Adrenal gland (tissue), 9 donors: ENCODE measurements at regions not wholly inside any gene's neighbourhood (a gene's known extent, or its start where the extent isn't known, plus 50 kb on each side); places are given as distances from the start of the nearest gene placed in this dataset.

Source experiments
- DNase-seq, 7 donors: peaks; one replicate each; pipeline ENCODE4 v3.0.0-alpha.2; 2019 to 2020
- H3K27ac ChIP-seq, 5 donors: fragments of 200-600 bp; sonication (generic) in 4 of 5; 1 replicate in 3 of 5; 2 replicates in 2 of 5; pipeline versions ENCODE4 v1.5.1 to v1.8.0; 2016 to 2020; ENCODE audit warnings: mild to moderate bottlenecking in 1 of 5
- H3K27me3 ChIP-seq: fragments of 200-600 bp; 2 replicates; pipeline ENCODE4 v1.8.0; 2021
- H3K36me3 ChIP-seq, 2 donors: fragments of 200-600 bp; replicated peaks in 1 of 2; 1 replicate in 1 of 2; 2 replicates in 1 of 2; pipeline versions ENCODE4 v1.5.1 to v1.8.0; 2018 to 2022
- H3K4me1 ChIP-seq, 2 donors: fragments of 200-600 bp; replicated peaks in 1 of 2; 1 replicate in 1 of 2; 2 replicates in 1 of 2; pipeline versions ENCODE4 v1.5.1 to v1.8.0; 2018 to 2021
- H3K4me3 ChIP-seq, 4 donors: fragments of 200-600 bp; sonication (generic) in 3 of 4; one replicate each; pipeline ENCODE4 v1.5.1; 2016 to 2018
- H3K9me3 ChIP-seq, 3 donors: fragments of 200-600 bp; sonication (generic) in 1 of 3; replicated peaks in 1 of 3; 1 replicate in 2 of 3; 2 replicates in 1 of 3; pipeline versions ENCODE4 v1.5.1 to v1.8.0; 2016 to 2021
- CTCF ChIP-seq, 6 experiments: fragments of 450-650 bp in 4 of 6; fragments of 200-600 bp in 2 of 6; sonication (generic) in 1 of 6; IDR thresholded peaks; 1 replicate in 5 of 6; 2 replicates in 1 of 6; pipeline versions ENCODE4 v1.5.1 to v1.8.0; 2016 to 2021; ENCODE audit warnings: antibody characterized with exemption in 6 of 6, mild to moderate bottlenecking in 2 of 6, moderate library complexity in 1 of 6
- POLR2A ChIP-seq, 2 donors: fragments of 450-650 bp; IDR thresholded peaks; one replicate each; pipeline ENCODE4 v1.6.1; 2017; ENCODE audit warnings: antibody characterized with exemption in 2 of 2, mild to moderate bottlenecking in 2 of 2, moderate library complexity in 1 of 2
- WGBS, 4 donors: extraction: QIAGEN DNeasy Blood & Tissue Kit in 2 of 4; methylation state at CpG; one replicate each; pipeline versions ENCODE4 v1.1.5 to v1.1.7; 2013 to 2017; 5-methylcytosine and 5-hydroxymethylcytosine counted together
- intact Hi-C, 2 donors: fragments of 100-400 bp; cut with DNase I; formaldehyde crosslinking; loops; one replicate each; pipeline versions ENCODE4 v1.14.1 to v1.15.0; 2022 to 2023
- donor health status: healthy with polysubstance abuse.
- donor health status: Bipolar disorder and iron deficiency.
- donor health status: DM: yes; HTN: yes; CAD: no.
- donor health status: DM: no; HTN: no; CAD: no.
- donor health status: DM: no; HTN: no; CAD: no.

GRCh38 chr4:179586460-179586859, 2144.2 kb upstream of the AGA start:
- no peak for DNase-seq
- Histone ChIP-seq H3K4me1 (no peaks in the 10 kb centered on the region), H3K27ac (no peak overlapping the region), H3K9me3 (no peaks in the 10 kb centered on the region), H3K4me3 (no peak overlapping the region), H3K27me3 (no peaks in the 10 kb centered on the region), H3K36me3 (no peaks in the 10 kb centered on the region)
- 90 to 94% (median 92%) methylated on average over 8 of the region's 8 CpGs for whole genome bisulfite sequencing, 4 donors
- intact Hi-C loops, result no loop called here
- TF ChIP-seq POLR2A (IDR thresholded peaks at IDR 0.05) (no peak), CTCF (IDR thresholded peaks at IDR 0.05) (no peak)

- Histone ChIP-seq H3K9me3 (no peaks in the 10 kb centered on the region), H3K4me3 (no peak overlapping the region), H3K36me3 (no peaks in the 10 kb centered on the region), H3K27ac (no peak overlapping the region), H3K27me3 (no peaks in the 10 kb centered on the region), H3K4me1 (no peaks in the 10 kb centered on the region)
- DNase-seq, result no peak
- 46 to 75% (median 69%) methylated on average over 6 of the region's 6 CpGs for WGBS, 4 donors
- TF ChIP-seq POLR2A (IDR thresholded peaks at IDR 0.05), result no peak
- no peak for TF ChIP-seq CTCF (IDR thresholded peaks at IDR 0.05)
- intact Hi-C loops, result no loop called here
Observed at GRCh38 chr4:179595671-179596410, 2153.6 kb upstream of the AGA start.

GRCh38 chr4:179596621-179597020, 2154.4 kb upstream of the AGA start:
- Histone ChIP-seq H3K36me3 (no peaks in the 10 kb centered on the region), H3K9me3 (no peaks in the 10 kb centered on the region), H3K4me1 (no peaks in the 10 kb centered on the region), H3K4me3 (no peak overlapping the region), H3K27me3 (no peaks in the 10 kb centered on the region), H3K27ac (no peak overlapping the region)
- WGBS, 4 donors, result 60 to 74% (median 62%) methylated on average over 2 of the region's 2 CpGs
- DNase-seq, result no peak
- intact Hi-C loops, result no loop called here
- TF ChIP-seq POLR2A (IDR thresholded peaks at IDR 0.05), result no peak
- TF ChIP-seq CTCF (IDR thresholded peaks at IDR 0.05), result no peak

DNA sequence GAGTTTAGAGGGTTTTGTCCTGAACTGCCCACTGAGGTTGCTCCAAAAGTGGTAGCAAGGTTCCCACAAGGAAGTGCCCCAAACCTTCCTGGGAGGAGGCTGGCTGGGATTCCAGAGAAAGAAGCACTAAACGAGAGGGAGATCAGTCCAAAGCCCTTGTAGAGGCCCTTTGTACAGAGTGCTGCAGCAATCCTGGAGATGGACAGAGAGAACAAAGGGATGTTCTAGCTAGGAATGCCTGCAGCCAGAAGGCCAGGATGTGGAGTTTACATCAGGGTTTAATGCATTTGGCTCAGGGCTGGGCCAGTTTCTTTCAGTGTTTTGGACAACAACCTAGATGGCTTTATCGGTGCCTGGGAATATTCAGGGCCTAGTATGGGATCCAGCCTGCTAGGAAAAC, 2155.1 kb upstream of the AGA start:
- DNase-seq, result no peak
- no peak for TF ChIP-seq POLR2A (IDR thresholded peaks at IDR 0.05)
- no peak for TF ChIP-seq CTCF (IDR thresholded peaks at IDR 0.05)
- Histone ChIP-seq H3K9me3 (no peaks in the 10 kb centered on the region), H3K27ac (no peak overlapping the region), H3K4me1 (no peaks in the 10 kb centered on the region), H3K27me3 (no peaks in the 10 kb centered on the region), H3K4me3 (no peak overlapping the region), H3K36me3 (no peaks in the 10 kb centered on the region)
- intact Hi-C loops, result no loop called here
- WGBS, 4 donors, result 13 to 72% (median 57%) methylated on average over 2 of the region's 2 CpGs
